GM19438 (cell line): ENCODE measurements at regions not wholly inside any gene's neighbourhood (a gene's known extent, or its start where the extent isn't known, plus 50 kb on each side); places are given as distances from the start of the nearest gene placed in this dataset.

ENCODE experiments used
- ATAC-seq: cut with Tn5 transposase; IDR thresholded peaks from one replicate; pipeline ENCODE4 v1.9.1; 2021; ENCODE audit warnings: low read depth; ENCODE audit not compliant: unreplicated experiment

GRCh38 chr18:32621034-32621433 is 150.4 kb upstream of the GAREM1 start:
- no peak for ATAC-seq

GRCh38 chr18:32618546-32618945 is 147.9 kb upstream of the GAREM1 start:
- no peak for ATAC-seq

DNA sequence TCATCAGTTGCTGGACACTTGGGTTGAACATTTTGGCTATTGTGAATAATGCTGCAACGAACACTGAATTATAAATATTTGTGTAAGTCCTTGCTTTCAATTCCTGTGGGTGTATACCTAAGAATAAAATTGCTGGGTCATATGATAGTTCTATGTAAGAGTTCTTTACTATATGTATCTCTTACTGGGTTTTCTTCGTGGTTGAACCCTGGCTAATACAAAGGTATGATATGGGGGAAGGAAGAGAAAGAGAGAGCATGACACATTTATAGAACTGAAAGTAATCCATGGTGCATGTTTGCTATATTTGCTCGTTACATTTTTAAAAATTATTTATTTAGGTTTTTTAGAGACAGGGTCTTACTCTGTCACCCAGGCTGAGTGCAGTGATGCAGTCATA is 143.1 kb upstream of the GAREM1 start:
- no peak for ATAC-seq

DNA sequence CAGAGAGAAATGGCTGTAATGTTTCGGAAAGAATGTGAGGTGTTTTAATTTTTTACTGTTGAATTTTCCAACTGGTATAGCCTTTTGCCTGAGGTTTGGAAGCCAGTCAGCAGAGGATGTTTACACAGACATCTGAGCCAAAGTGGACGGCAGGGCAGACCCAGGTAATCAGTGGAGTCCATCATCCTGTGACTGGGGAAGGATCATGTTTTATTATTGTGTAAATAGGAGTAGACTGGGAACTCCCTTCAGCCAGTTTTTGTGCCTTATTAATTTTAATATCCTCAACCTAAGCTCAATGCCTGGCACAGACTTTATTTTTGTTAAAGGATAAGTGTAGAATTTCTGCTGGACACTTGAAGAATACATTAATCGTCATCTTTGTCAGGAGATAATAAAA is 142.0 kb upstream of the GAREM1 start:
- no peak for ATAC-seq

- no peak for ATAC-seq
These were observed 139.5 kb upstream of the GAREM1 start for GRCh38 chr18:32610176-32610575.

GRCh38 chr18:32607816-32608215 is 137.1 kb upstream of the GAREM1 start:
- no peak for ATAC-seq

DNA sequence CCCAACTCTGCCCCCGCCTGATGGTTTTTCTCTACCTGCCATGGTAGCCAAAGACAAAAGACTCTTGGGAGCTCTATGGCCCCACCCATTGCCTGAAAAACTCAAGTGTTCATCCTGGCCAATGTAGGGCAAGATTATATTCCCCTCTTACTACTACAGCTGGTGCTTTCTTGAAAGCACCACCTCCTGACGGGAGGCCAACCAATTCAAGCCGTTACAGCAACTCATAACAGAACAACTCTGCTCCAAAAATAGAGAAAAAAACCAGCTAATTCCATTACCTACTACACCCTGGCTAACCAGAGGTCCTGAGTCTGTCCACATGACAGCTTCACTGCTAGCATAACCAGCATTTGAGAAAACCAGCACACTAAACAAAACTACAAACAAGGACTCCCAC is 127.5 kb upstream of the GAREM1 start:
- ATAC-seq = no peak

DNA sequence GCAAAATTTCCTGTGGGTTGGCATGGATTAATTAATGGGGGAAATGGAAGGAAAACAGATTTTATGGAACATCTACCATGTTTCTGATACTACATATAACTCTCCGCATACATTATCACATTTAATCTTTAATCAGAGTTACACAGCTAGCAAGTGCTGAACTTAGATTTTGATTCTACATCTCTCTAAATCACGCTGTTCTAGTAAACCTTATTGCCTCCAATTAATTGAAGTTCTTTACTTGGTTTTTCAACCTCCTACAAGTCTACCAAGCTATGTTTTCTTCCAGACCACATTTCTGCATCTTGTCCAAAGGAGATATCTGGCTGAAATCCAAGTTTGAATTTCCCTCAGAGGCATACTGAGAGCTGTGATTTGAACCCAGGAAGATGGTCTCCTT is 125.8 kb upstream of the GAREM1 start:
- ATAC-seq = no peak

DNA sequence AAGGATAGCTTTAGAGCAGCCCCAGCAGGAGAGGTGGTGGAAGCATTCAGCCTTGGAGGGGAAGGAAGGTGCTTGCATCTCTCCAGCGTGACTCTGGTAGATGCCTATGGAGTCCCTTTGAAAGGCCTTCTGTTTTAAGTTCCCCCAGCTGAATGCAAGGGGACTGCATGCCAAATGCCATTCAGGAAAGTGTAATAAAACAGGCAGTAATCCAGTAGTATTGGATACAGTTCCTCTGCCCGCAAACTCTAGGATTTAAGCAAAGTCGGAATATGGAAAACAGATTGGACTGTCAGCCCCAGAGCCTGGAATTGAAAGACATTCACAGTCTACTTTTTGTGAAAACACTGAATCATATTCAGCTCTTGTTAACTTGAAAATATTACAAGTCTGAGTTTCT is 125.2 kb upstream of the GAREM1 start:
- no peak for ATAC-seq

- ATAC-seq = no peak
These were observed 117.5 kb upstream of the GAREM1 start for GRCh38 chr18:32588191-32588590.

DNA sequence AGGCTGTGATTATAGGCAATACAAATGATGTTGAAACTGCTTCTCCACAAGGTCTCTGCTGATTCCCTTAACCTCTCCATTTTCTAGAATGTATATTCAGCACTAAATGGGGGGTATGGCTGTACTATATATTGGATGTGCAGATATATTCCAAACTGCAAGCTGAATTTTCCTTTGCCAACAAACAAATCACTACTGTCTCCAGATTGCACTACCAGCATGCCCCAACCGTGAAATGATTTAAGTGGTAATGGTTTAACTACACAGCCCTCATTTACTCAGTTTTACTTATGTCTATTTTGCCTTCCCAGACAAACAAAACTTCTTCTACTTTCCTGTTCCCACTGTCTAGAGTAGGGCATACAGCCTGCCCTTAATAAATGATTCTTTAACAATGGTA is 112.7 kb upstream of the GAREM1 start:
- no peak for ATAC-seq

- no peak for ATAC-seq
These were observed 111.8 kb upstream of the GAREM1 start for GRCh38 chr18:32582455-32582854.

DNA sequence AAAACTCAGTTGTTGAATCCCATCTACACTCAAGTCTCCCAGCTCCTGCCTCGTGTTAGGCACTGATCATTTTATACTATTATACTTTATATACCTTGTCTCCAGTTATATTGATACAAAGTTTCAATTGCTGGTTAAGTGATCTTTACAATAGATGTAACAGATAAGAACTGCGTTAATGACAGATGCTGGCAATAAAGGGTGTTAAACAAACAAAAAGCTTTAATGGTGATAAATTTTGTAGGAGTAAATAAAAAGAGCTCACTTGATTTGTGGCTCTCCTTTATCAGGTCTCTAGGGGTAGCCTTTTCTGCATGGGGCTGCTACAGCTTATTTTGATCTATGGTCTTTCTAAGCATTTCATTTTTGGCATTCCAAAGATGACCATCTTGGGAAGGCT is 106.9 kb upstream of the GAREM1 start:
- ATAC-seq = no peak

- no peak for ATAC-seq
These were observed 105.7 kb upstream of the GAREM1 start for GRCh38 chr18:32576296-32576916.

DNA sequence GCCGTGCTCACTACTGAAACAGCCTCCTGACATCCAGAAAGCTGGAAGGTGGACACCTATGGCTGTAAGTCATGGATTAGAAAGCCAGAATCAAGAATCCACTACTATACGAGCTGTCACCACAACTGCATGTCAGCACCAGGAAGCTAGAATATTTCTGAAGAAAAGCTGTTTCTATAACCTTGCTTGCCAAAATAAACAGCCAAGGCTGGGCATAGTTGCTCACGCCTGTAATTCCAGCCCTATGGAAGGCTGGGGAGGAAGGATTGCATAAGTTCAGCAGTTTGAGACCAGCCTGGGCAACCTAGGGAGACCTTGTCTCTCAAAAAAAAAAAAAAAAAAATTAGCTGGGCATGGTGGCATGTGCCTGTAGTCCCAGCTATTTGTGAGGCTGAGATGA is 96.3 kb upstream of the GAREM1 start:
- ATAC-seq = no peak

DNA sequence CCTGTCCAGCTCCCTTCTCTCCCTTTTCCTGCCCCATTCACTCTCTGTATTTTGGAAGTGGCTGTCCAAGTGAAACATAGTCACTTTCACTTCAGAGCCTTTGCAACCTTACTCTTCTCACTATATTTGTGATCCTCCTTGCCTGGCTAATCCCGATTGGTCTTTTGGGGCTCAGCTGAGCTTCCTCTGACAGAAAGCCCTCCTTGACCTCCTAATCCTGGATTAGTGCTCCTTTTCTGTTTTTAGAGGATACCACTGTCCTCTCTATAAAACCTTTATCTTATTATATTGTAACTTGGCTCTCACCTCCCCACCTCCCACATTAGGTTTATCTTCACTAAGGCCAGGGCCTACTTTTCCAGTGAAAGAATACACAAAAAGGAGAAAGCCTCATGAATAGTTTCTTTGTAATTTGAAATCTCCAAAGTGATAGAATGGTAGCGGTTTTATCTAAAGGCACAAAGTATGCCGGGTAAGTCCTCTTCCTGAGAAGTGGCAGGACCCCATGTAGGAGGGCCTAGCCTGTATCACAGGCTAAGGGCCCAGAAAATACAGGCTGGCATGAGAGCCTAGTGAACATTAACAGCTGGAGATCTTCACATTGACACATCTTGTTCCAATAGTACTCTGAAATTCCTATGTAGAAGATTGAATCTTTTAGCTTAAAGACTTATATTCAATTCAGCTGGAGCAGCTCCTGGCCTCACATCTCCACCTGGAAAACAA is 83.1 kb upstream of the GAREM1 start:
- no peak for ATAC-seq

- no peak for ATAC-seq
These were observed 82.5 kb upstream of the GAREM1 start for GRCh38 chr18:32553174-32553573.

- ATAC-seq = peak; percentile 88
These were observed 81.8 kb upstream of the GAREM1 start for GRCh38 chr18:32552421-32553030.

DNA sequence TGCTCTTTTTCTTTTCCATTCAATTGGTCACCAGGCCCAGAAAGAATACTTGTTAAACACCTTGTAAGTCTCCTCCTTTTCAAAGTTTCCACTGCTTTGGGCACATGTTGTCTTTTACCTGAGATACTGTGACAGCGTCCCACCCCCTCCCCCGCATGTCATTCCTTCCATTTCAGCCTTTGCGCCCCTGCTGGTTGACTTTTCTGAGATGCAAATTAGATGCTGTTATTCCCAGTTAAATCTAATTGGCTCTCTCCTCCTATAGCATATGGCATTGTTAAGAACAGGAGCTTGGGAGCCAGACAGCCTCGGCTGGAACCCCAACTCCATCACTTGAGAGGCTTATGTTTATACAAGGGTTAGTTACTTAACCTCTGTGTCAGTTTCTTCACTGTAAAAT is 80.3 kb upstream of the GAREM1 start:
- ATAC-seq = no peak

DNA sequence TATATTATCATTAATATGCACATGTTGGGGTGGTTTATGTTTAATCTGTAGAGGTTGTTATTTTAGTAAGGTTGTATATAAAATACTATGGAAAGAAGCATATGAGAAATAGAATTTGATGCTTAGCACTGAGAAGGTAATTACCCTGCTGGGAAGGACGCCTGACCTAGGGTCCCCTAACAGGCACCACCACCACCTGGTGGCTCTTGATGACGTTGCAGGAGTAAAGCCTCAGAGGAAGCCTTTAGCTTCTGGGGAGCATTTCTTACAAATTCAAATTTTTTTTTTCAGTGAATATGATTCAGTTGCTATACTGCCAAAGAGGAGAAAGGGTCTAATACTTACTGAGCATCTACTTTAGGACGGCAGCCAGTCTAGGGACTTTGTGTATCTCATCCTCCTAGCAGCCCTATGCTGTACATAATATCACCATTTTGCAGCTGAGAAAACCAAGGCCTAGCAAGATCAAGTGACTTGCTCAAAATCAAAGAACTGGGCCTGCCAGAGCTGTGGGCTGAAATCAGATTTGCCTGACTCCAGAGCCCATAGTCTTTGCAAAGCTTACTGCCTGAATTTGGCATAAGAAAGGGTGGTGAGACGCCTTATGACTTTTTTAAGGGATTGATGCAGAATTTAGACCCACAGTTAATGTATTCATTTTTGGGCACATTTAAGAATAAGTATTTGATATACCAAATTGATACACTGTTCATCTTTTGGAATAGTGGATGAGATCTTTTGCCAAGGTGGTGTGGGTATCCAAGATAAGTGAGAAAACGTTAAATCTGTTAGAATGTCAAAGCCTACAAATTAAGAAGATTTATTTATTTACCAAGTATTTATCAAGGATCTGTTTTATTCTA is 78.8 kb upstream of the GAREM1 start:
- ATAC-seq = peak; percentile 78

GRCh38 chr18:32548688-32549087 is 78.0 kb upstream of the GAREM1 start:
- ATAC-seq = no peak
